ENCODE measurements at regions not wholly inside any gene's neighbourhood (a gene's known extent, or its start where the extent isn't known, plus 50 kb on each side); places are given as distances from the start of the nearest gene placed in this dataset.

- no peak for DNase-seq
- Histone ChIP-seq H3K36me3 (no peaks in the 10 kb centered on the region), H3K27me3 (no peaks in the 10 kb centered on the region), H3K4me1 (no peaks in the 10 kb centered on the region), H3K9me3 (no peaks in the 10 kb centered on the region), H3K4me3 (replicated peaks in 1 of 3) (no peak overlapping the region), H3K27ac (no peak overlapping the region)
- TF ChIP-seq POLR2A (IDR thresholded peaks at IDR 0.05) (no peak), CTCF (IDR thresholded peaks at IDR 0.05) (no peak)
- intact Hi-C loops (cut with DNase I) = no loop called here
- WGBS, 2 donors = 70 to 72% methylated on average over 10 of the region's 10 CpGs
Observed at GRCh38 chr9:99377790-99378775, 156.0 kb downstream of the SEC61B start.

GRCh38 chr9:99383536-99383935 lies 161.5 kb downstream of the SEC61B start:
- no peak for TF ChIP-seq POLR2A (IDR thresholded peaks at IDR 0.05)
- TF ChIP-seq CTCF (IDR thresholded peaks at IDR 0.05) = no peak
- 33 to 34% methylated on average over 2 of the region's 2 CpGs for WGBS, 2 donors
- no peak for DNase-seq
- Histone ChIP-seq H3K27ac (no peak overlapping the region), H3K9me3 (no peaks in the 10 kb centered on the region), H3K4me3 (replicated peaks in 1 of 3) (no peak overlapping the region), H3K27me3 (no peaks in the 10 kb centered on the region), H3K4me1 (no peaks in the 10 kb centered on the region), H3K36me3 (no peaks in the 10 kb centered on the region)
- intact Hi-C loops (cut with DNase I) = no loop called here

GRCh38 chr9:99385215-99385614 lies 163.1 kb downstream of the SEC61B start:
- 95 to 96% methylated on average over 4 of the region's 4 CpGs for WGBS, 2 donors
- Histone ChIP-seq H3K4me3 (replicated peaks in 1 of 3) (no peak overlapping the region), H3K27ac (no peak overlapping the region), H3K9me3 (no peaks in the 10 kb centered on the region), H3K4me1 (no peaks in the 10 kb centered on the region), H3K36me3 (no peaks in the 10 kb centered on the region), H3K27me3 (no peaks in the 10 kb centered on the region)
- intact Hi-C loops (cut with DNase I) = no loop called here
- DNase-seq = no peak
- TF ChIP-seq CTCF (IDR thresholded peaks at IDR 0.05) = no peak
- no peak for TF ChIP-seq POLR2A (IDR thresholded peaks at IDR 0.05)

GRCh38 chr9:99385814-99386279 lies 163.8 kb downstream of the SEC61B start:
- no peak for DNase-seq
- intact Hi-C loops (cut with DNase I) = no loop called here
- TF ChIP-seq CTCF (IDR thresholded peaks at IDR 0.05) (no peak), POLR2A (IDR thresholded peaks at IDR 0.05) (no peak)
- no peaks in the 10 kb centered on the region for H3K27me3 ChIP-seq
- no peak overlapping the region for H3K27ac ChIP-seq
- no peaks in the 10 kb centered on the region for H3K9me3 ChIP-seq
- no peaks in the 10 kb centered on the region for H3K4me1 ChIP-seq
- H3K36me3 ChIP-seq = no peaks in the 10 kb centered on the region
- H3K4me3 ChIP-seq (replicated peaks in 1 of 3) = no peak overlapping the region
- WGBS, 2 donors = 55 to 57% methylated on average over 5 of the region's 5 CpGs

GRCh38 chr9:99387431-99387830 lies 165.3 kb downstream of the SEC61B start:
- Histone ChIP-seq H3K4me3 (replicated peaks in 1 of 3) (no peak overlapping the region), H3K36me3 (no peaks in the 10 kb centered on the region), H3K4me1 (no peaks in the 10 kb centered on the region), H3K9me3 (no peaks in the 10 kb centered on the region), H3K27ac (no peak overlapping the region), H3K27me3 (no peaks in the 10 kb centered on the region)
- WGBS, 2 donors = 85 to 88% methylated on average over 2 of the region's 2 CpGs
- intact Hi-C loops (cut with DNase I) = no loop called here
- DNase-seq = no peak
- TF ChIP-seq CTCF (IDR thresholded peaks at IDR 0.05) (no peak), POLR2A (IDR thresholded peaks at IDR 0.05) (no peak)

Data from thyroid gland (tissue), 4 donors.